Adrenal gland (tissue), 5 donors: ENCODE measurements at regions not wholly inside any gene's neighbourhood (a gene's known extent, or its start where the extent isn't known, plus 50 kb on each side); places are given as distances from the start of the nearest gene placed in this dataset.

Source experiments
- CTCF ChIP-seq, 6 experiments: fragments of 450-650 bp in 4 of 6; fragments of 200-600 bp in 2 of 6; sonication (generic) in 1 of 6; IDR thresholded peaks; 1 replicate in 5 of 6; 2 replicates in 1 of 6; pipeline versions ENCODE4 v1.5.1 to v1.8.0; 2016 to 2021; ENCODE audit warnings: antibody characterized with exemption in 6 of 6, mild to moderate bottlenecking in 2 of 6, moderate library complexity in 1 of 6
- POLR2A ChIP-seq, 2 donors: fragments of 450-650 bp; IDR thresholded peaks; one replicate each; pipeline ENCODE4 v1.6.1; 2017; ENCODE audit warnings: antibody characterized with exemption in 2 of 2, mild to moderate bottlenecking in 2 of 2, moderate library complexity in 1 of 2
- donor health status: DM: no; HTN: no; CAD: no.

DNA sequence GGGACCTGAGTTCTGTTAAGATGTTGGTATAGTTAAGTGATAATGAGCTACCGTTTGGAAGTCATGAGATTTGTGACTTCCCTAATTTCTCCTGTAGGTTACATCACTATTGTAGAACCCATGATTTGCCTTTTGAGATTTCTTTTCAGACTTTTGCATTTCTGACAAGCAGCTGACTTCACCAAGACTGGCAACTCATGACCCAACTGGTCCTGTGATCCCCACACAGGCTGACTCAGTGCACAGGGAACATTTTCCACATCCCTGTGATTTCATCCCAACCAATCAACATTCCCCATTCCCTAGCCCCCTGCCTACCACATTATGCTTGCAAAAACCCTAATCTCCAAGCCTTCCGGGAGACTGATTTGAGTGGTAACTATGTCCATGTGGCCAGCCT lies 242.1 kb upstream of the PDZRN3 start:
- no peak for TF ChIP-seq CTCF (IDR thresholded peaks at IDR 0.05)
- no peak for TF ChIP-seq POLR2A (IDR thresholded peaks at IDR 0.05)
